T-helper 17 cell (primary cell): ENCODE measurements at regions not wholly inside any gene's neighbourhood (a gene's known extent, or its start where the extent isn't known, plus 50 kb on each side); places are given as distances from the start of the nearest gene placed in this dataset.
"Not testable (repeated sequence)": the region's sequence is repeated elsewhere in the genome, so short reads cannot be mapped to it uniquely, and the experiment has no call there.

Experiments used
- ATAC-seq: fragments of 150-1000 bp; cut with Tn5 transposase; 2 replicates; pipeline ENCODE4 v1.10.0; 2021; ENCODE audit warnings: mild to moderate bottlenecking, moderate library complexity
- DNase-seq, 3 donors: peaks; one replicate each; pipeline versions ENCODE4 v3.0.0 to v3.0.0-alpha.2; 2020 to 2021
- H3K9me3 ChIP-seq: one replicate; pipeline ENCODE4 v1.7.0; 2013; ENCODE audit warnings: low read length, mild to moderate bottlenecking; ENCODE audit not compliant: control insufficient read depth, poor library complexity, severe bottlenecking
- H3K27ac Mint-ChIP-seq: one replicate; pipeline ENCODE4 v1.8.0; 2022; ENCODE audit warnings: mild to moderate bottlenecking, moderate library complexity, mixed read lengths
- H3K27me3 Mint-ChIP-seq: one replicate; pipeline ENCODE4 v1.8.0; 2022; ENCODE audit warnings: mixed read lengths
- H3K36me3 Mint-ChIP-seq: one replicate; pipeline ENCODE4 v1.8.0; 2022; ENCODE audit warnings: low read depth, mixed read lengths
- H3K4me1 Mint-ChIP-seq: one replicate; pipeline ENCODE4 v1.8.0; 2022; ENCODE audit warnings: mild to moderate bottlenecking, mixed read lengths
- H3K4me3 Mint-ChIP-seq: one replicate; pipeline ENCODE4 v1.8.0; 2022; ENCODE audit warnings: mild to moderate bottlenecking, moderate library complexity, mixed read lengths

DNA sequence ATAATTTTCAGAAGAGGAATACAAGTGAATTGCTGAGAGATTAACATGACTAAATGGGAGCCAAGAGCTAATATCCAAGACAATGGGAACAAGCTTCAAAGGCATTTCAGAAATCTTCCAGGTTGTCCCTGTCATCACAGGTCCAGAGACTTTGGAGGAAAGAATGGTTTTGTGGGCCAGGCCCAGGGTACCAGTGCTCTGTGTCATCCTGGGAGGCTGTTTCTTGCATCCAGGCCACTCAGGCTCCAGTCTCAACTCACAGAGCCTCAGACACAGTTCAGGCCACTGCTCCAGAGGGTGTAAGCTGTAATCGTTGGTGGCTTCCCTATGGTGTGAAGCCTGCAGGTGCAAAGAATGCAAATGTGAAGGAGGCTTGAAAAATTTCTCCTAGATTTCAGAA is 170.4 kb upstream of the NRG3 start:
- Mint-ChIP-seq H3K4me3 (no peak overlapping the region), H3K27me3 (no peaks in the 10 kb centered on the region), H3K27ac (no peak overlapping the region), H3K4me1 (no peaks in the 10 kb centered on the region), H3K36me3 (no peaks in the 10 kb centered on the region)
- H3K9me3 ChIP-seq, result no peaks in the 10 kb centered on the region
- DNase-seq (no peak), ATAC-seq (no peak)

DNA sequence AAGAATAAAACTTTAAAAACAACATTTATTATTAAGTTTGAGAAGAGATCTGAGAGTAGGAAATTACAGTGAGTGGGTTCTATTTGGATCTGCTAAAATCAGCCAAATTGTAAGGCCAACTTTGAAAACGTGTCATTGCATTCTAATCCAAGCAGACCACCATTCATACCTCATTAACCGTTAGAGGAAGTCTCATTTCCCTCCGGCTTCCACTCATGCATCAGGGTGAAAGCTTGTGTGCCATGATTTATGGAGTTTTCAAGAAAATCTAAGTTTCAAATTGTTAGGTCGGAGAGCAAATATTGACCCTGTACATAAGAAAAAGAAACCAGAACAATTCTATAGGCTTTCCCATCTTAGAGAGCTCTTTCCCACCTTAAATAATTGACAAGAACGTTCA is 166.6 kb upstream of the NRG3 start:
- H3K27ac Mint-ChIP-seq, result no peak overlapping the region
- H3K4me3 Mint-ChIP-seq, result no peak overlapping the region
- no peak for DNase-seq
- H3K4me1 Mint-ChIP-seq, result no peaks in the 10 kb centered on the region
- no peaks in the 10 kb centered on the region for H3K36me3 Mint-ChIP-seq
- H3K27me3 Mint-ChIP-seq, result no peaks in the 10 kb centered on the region
- ATAC-seq, result no peak
- H3K9me3 ChIP-seq, result no peaks in the 10 kb centered on the region

DNA sequence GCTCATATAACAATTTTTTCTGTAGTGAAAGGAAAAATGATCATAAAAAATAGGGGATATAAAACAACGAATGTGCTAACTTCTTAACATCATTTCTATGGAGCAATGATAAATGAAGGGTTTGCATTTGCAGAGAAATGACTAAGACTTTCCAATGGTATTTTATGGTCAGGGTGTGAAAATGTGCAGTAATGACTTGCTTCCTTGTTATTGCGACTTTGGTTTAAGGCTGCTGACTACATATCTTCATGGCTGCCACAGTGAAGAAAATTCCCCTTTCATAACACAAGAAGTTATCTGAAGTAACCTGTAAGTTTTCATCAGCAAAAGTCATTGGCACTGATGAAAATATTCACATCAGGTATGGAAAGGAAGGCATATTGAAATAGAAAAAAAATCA is 166.1 kb upstream of the NRG3 start:
- no peak overlapping the region for H3K4me3 Mint-ChIP-seq
- H3K4me1 Mint-ChIP-seq, result no peaks in the 10 kb centered on the region
- ATAC-seq (no peak), DNase-seq (no peak)
- no peak overlapping the region for H3K27ac Mint-ChIP-seq
- no peaks in the 10 kb centered on the region for H3K36me3 Mint-ChIP-seq
- no peaks in the 10 kb centered on the region for H3K27me3 Mint-ChIP-seq
- no peaks in the 10 kb centered on the region for H3K9me3 ChIP-seq

DNA sequence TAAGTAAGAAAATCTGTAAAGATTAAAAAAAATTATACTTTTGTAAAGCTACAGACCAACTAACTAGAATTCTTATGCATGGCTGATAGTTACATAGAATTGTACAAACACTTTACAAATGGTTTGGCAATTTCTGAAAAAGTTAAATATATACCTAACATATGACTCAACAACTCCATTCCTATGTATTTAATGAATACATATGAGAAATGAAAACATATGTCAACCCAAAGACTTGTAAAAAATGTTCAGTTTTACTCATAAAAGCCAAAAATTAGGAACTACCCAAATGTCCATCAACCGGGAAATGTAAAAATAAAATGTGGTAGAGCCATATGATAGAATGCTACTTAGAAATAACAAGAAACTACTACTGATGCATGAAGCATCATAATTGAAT is 152.6 kb upstream of the NRG3 start:
- no peaks in the 10 kb centered on the region for H3K4me1 Mint-ChIP-seq

DNA sequence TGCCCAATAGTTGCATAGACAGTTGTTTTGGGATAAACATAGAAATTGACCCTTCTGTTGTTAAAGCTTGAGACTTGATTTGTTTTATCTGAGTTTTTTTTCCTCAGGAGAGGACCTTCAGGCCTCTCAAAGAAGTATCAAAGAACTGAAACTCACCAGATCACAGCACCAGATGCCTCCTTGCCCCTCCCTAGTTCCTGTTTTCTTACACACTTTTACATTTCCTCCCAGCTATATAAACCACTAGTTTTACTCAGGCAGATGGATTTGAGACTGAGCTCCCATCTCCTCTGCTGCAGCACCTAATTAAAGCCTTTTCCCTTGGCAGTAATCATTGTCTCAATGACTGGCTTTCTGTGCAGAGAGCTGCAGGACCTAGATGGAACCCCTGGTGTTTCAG is 150.6 kb upstream of the NRG3 start:
- H3K9me3 ChIP-seq, result no peaks in the 10 kb centered on the region
- H3K27ac Mint-ChIP-seq, result no peak overlapping the region
- ATAC-seq (no peak), DNase-seq (no peak)
- no peak overlapping the region for H3K4me3 Mint-ChIP-seq
- H3K4me1 Mint-ChIP-seq, result no peaks in the 10 kb centered on the region
- H3K36me3 Mint-ChIP-seq, result no peaks in the 10 kb centered on the region
- H3K27me3 Mint-ChIP-seq, result no peaks in the 10 kb centered on the region

More for the DNA sequence above, 152.6 kb upstream of the NRG3 start:
- DNase-seq, result no peak
- Mint-ChIP-seq H3K27me3 (no peaks in the 10 kb centered on the region), H3K36me3 (no peaks in the 10 kb centered on the region), H3K4me3 (no peak overlapping the region), H3K27ac (no peak overlapping the region)
- no peak for ATAC-seq
- no peaks in the 10 kb centered on the region for H3K9me3 ChIP-seq

DNA sequence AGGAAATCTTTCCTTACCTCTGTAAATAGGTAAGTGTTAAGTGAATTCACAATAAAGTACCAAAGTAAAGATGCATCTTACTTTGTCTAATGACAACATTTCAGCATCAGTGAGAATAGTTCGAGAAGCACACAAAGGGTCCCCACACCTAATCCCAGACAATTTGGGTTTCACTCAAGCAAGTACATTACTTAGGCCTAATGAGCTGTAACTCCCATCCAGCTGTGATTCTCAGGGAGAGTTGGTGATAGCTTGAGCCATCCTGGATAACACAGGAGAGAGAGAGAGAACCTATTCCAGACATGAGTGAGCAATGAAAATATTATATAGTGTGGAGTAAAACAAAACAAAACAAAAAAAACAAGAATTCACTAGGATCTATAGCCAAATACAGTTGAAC is 149.1 kb upstream of the NRG3 start:
- no peak overlapping the region for H3K27ac Mint-ChIP-seq
- no peak for ATAC-seq
- no peaks in the 10 kb centered on the region for H3K9me3 ChIP-seq
- H3K36me3 Mint-ChIP-seq, result no peaks in the 10 kb centered on the region
- no peak overlapping the region for H3K4me3 Mint-ChIP-seq
- no peaks in the 10 kb centered on the region for H3K27me3 Mint-ChIP-seq
- DNase-seq, result no peak
- H3K4me1 Mint-ChIP-seq, result no peaks in the 10 kb centered on the region

DNA sequence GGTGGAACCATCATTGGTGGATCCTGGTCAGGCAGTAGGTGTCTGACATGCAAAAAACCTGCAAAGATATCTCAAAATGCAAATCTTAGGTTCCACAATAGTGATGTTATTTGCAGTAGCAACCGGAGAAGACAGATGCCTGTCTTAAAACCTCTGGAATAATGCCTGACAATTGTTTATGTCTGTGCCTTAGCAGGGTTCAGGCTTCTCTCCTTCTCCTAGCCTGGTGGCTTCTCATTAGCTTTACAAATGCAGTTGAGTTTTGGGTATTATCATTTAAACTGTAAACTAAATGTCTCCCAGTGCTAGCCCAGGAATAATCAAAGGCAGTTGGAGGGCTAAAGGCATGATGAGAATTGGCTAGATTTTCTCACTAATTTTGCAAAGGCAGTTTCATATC is 146.3 kb upstream of the NRG3 start:
- Mint-ChIP-seq H3K27me3 (no peaks in the 10 kb centered on the region), H3K36me3 (no peaks in the 10 kb centered on the region), H3K4me3 (no peak overlapping the region), H3K27ac (no peak overlapping the region), H3K4me1 (no peaks in the 10 kb centered on the region)
- H3K9me3 ChIP-seq, result no peaks in the 10 kb centered on the region
- no peak for ATAC-seq
- DNase-seq, result no peak

DNA sequence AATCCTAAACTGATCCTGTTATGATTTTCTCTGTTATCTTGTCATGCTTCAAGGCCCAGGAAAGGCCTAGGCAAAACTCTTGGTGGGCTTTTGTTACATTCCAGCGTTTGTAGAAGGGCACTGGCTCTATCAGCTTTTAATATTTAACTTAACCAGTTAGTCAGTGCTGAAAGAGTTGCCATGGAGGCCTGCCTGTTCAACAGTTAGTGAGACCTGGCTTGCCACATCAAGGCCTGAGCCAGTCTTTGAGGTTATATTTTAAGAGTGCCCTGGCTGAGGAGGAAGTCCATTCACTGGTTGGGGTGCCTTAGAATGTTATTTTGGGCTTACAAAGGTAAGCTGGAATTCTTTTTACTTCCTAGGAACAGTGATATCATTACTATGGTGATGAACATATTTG is 144.1 kb upstream of the NRG3 start:
- Mint-ChIP-seq H3K27ac (no peak overlapping the region), H3K36me3 (no peaks in the 10 kb centered on the region), H3K4me1 (no peaks in the 10 kb centered on the region), H3K4me3 (no peak overlapping the region), H3K27me3 (no peaks in the 10 kb centered on the region)
- no peaks in the 10 kb centered on the region for H3K9me3 ChIP-seq
- no peak for ATAC-seq
- DNase-seq, result no peak

DNA sequence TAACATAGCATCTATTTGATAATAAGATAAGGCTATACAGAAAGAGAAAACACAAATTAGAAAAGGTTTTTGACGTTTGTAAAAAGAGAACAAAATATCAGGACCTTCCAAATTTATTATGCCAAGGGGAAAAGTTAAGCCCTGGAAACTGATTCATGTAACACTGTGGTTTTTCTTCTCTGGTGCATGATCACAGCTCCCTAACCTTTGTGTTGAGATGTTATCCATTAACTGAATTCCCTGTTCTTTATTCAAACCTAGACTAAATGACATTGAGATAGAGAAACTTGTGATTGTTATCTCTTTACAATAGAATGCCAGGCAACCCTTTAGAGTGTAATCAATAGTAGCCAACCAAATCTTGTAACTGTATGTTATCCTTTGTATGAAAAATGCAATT is 141.5 kb upstream of the NRG3 start:
- H3K4me1 Mint-ChIP-seq, result no peaks in the 10 kb centered on the region
- ATAC-seq (no peak), DNase-seq (no peak)
- no peak overlapping the region for H3K27ac Mint-ChIP-seq
- no peaks in the 10 kb centered on the region for H3K36me3 Mint-ChIP-seq
- no peaks in the 10 kb centered on the region for H3K9me3 ChIP-seq
- H3K4me3 Mint-ChIP-seq, result no peak overlapping the region
- H3K27me3 Mint-ChIP-seq, result no peaks in the 10 kb centered on the region

DNA sequence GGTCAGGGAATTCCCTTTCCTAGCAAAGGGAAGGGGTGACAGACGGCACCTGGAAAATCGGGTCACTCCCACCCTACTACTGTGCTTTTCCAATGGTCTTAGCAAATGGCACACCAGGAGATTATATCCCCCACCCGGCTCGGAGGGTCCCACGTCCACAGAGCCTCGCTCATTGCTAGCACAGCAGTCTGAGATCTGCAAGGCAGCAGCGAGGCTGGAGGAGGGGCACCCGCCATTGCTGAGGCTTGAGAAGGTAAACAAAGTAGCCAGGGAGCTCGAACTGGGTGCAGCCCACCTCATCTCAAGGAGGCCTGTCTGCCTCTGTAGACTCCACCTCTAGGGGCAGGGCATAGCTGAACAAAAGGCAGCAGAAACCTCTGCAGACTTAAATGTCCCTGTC is 139.8 kb upstream of the NRG3 start:
- not testable (repeated sequence) for H3K4me1 Mint-ChIP-seq, H3K27ac Mint-ChIP-seq, H3K27me3 Mint-ChIP-seq, DNase-seq, H3K4me3 Mint-ChIP-seq, H3K36me3 Mint-ChIP-seq, H3K9me3 ChIP-seq, ATAC-seq

DNA sequence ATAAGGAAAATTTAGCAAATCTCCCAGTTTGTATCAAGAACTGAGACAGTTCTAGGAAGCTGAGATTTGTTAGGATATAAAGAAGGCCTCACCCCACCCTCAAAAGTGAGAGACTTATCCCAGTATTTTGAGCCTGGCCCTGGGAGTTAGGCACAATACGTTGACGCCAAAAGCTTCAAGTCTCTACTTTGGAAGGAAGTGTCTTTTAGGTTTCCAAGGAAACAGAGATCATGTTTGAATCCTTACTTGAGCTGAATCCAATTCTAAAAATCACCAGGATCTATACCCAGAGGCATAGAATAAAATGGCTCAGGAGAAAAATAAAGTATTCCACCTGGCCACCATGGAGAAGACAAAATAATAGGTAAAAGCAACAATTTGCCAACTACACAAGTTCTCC is 115.9 kb upstream of the NRG3 start:
- H3K27ac Mint-ChIP-seq, result no peak overlapping the region
- no peak for DNase-seq
- H3K36me3 Mint-ChIP-seq, result no peaks in the 10 kb centered on the region
- no peaks in the 10 kb centered on the region for H3K4me1 Mint-ChIP-seq
- no peak overlapping the region for H3K4me3 Mint-ChIP-seq
- H3K27me3 Mint-ChIP-seq, result no peaks in the 10 kb centered on the region
- no peak for ATAC-seq
- no peaks in the 10 kb centered on the region for H3K9me3 ChIP-seq

DNA sequence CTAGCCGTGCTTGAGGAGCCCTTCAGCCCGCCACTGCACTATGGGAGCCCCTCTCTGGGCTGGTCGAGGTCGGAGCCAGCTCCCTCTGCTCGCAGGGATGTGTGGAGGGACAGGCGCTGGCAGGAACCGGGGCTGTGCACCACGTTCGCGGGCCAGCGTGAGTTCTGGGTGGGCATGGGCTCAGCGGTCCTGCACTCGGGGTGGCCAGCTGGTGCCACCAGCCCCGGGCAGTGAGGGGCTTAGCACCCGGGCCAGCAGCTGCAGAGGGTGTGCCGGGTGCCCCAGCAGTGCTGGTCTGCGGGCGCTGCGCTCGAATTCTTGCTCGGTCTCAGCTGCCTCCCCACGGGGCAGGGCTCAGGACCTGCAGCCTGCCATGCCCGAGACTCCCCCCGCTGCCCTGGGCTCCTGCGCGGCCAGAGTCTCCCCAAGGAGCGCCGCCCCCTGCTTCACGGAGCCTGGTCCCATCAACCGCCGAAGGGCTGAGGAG is 90.8 kb upstream of the NRG3 start:
- ATAC-seq, result no peak
- H3K27me3 Mint-ChIP-seq, result no peaks in the 10 kb centered on the region
- H3K4me3 Mint-ChIP-seq, result no peak overlapping the region
- no peaks in the 10 kb centered on the region for H3K4me1 Mint-ChIP-seq
- peak in 1 of 3 donors; percentile 7 for DNase-seq
- H3K9me3 ChIP-seq, result no peaks in the 10 kb centered on the region
- no peak overlapping the region for H3K27ac Mint-ChIP-seq
- H3K36me3 Mint-ChIP-seq, result no peaks in the 10 kb centered on the region

DNA sequence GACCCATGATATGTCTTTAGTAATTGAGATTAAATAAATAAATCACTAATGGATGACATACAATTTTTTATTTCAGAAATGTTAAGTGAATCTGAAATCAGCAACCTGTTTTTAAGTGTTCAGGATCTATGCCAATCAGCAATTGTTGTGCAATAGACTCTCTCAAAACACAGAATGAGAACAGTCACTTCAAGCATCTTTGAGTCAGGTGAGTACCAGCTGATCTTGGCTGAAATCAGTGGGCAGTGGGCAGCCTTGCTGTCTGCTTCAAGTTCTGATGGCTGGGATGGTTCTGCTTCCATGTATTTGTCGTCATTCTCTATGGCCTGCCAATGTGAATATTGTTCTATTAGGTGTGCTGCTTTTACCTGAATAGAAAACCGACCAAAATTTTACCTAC is 82.3 kb upstream of the NRG3 start:
- H3K4me3 Mint-ChIP-seq, result no peak overlapping the region
- no peaks in the 10 kb centered on the region for H3K36me3 Mint-ChIP-seq
- H3K4me1 Mint-ChIP-seq, result no peaks in the 10 kb centered on the region
- no peak for ATAC-seq
- DNase-seq, result no peak
- H3K9me3 ChIP-seq, result no peaks in the 10 kb centered on the region
- H3K27ac Mint-ChIP-seq, result no peak overlapping the region
- no peaks in the 10 kb centered on the region for H3K27me3 Mint-ChIP-seq

DNA sequence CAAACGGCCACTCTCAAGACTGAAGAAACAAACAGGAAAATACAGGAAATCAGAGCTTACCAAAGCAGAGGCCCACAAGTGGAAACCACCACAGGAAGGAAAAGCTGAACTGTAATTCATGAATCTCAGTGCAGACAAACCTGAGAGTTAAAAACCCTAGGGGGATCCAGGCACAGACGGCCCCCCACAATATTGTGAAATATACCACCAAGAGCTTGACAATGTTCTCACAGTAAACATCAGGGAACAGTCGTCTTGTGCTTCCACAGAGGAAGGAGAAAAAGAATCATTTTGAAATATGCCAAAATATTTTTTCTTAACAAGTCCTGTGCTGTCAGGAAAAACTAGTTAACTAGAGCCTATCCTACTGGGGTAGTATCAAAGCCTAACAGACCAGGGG is 68.2 kb upstream of the NRG3 start:
- no peaks in the 10 kb centered on the region for H3K4me1 Mint-ChIP-seq
- H3K4me3 Mint-ChIP-seq, result no peak overlapping the region
- DNase-seq (no peak), ATAC-seq (no peak)
- no peak overlapping the region for H3K27ac Mint-ChIP-seq
- no peaks in the 10 kb centered on the region for H3K27me3 Mint-ChIP-seq
- H3K9me3 ChIP-seq, result no peaks in the 10 kb centered on the region
- H3K36me3 Mint-ChIP-seq, result no peaks in the 10 kb centered on the region

DNA sequence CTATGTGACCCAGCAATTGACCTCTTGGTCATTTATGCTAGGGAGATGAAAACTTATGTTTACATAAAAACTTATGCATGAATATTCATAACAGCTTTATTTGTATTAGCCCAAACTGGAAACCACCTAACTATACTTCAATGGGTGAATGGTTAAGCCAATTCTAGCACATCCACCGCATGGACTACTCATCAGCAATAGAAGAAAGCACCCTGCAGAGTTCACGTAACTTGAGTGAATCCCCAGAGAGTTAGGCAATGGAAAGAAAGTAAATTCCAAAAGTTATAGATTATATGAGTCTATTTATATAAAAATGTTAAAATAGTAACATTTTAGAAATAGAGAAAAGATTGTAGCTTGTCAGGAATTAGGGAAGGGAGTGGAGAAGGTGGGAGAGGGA is 60.2 kb upstream of the NRG3 start:
- DNase-seq, result no peak
- Mint-ChIP-seq H3K27me3 (no peaks in the 10 kb centered on the region), H3K36me3 (no peaks in the 10 kb centered on the region), H3K4me1 (no peaks in the 10 kb centered on the region), H3K4me3 (no peak overlapping the region), H3K27ac (no peak overlapping the region)
- peaks cover 2% of the 10 kb centered on the region for H3K9me3 ChIP-seq
- no peak for ATAC-seq
